SU-DHL-6 (cell line): ENCODE measurements at regions not wholly inside any gene's neighbourhood (a gene's known extent, or its start where the extent isn't known, plus 50 kb on each side); places are given as distances from the start of the nearest gene placed in this dataset.

Experiments
- CTCF ChIP-seq: fragments of 200-600 bp; sonication (generic); IDR thresholded peaks from one replicate; pipeline ENCODE4 v1.5.1; 2017; ENCODE audit warnings: antibody characterized with exemption, mild to moderate bottlenecking, low read length, moderate library complexity; ENCODE audit not compliant: insufficient read depth, poor library complexity, severe bottlenecking
- EZH2phosphoT487 ChIP-seq: fragments of 200-600 bp; sonication (generic), shearing (Covaris generic); conservative IDR thresholded peaks from 2 replicates; pipeline ENCODE4 v1.6.1; 2018; ENCODE audit warnings: mild to moderate bottlenecking, antibody characterized with exemption, low read length, moderate library complexity, mixed read lengths

GRCh38 chr3:153818338-153818737 lies 302.9 kb upstream of the ARHGEF26 start:
- TF ChIP-seq EZH2phosphoT487 = no peak
- TF ChIP-seq CTCF = no peak
